ENCODE measurements at regions not wholly inside any gene's neighbourhood (a gene's known extent, or its start where the extent isn't known, plus 50 kb on each side); places are given as distances from the start of the nearest gene placed in this dataset.

GRCh38 chr16:79679334-79679733 lies 78.8 kb upstream of the MAF start:
- no peak overlapping the region for H3K9ac ChIP-seq (ENCODE audit: extremely low read depth, insufficient read length, low read length)

More at GRCh38 chr16:79679334-79679733, 78.8 kb upstream of the MAF start:
- H3K56ac ChIP-seq (ENCODE audit: insufficient read length, low read depth, low read length): no peak overlapping the region
- no peaks in the 10 kb centered on the region for H3K23me2 ChIP-seq (ENCODE audit: insufficient read length, low read depth, low read length, poor library complexity, severe bottlenecking)
- H3K14ac ChIP-seq (ENCODE audit: insufficient read depth, low read length): no peak overlapping the region
- no peak overlapping the region for H2AFZ ChIP-seq (ENCODE audit: low read length)
- no peak overlapping the region for H3K18ac ChIP-seq (ENCODE audit: insufficient read length, low read depth, low read length)
- H2BK12ac ChIP-seq (ENCODE audit: insufficient read length, low read depth, low read length): no peak overlapping the region
- WGBS (ENCODE audit: extremely low coverage, insufficient read length, low lambda C conversion rate): no CpG with 5 or more reads among the region's 1 CpG
- no peak overlapping the region for H2BK15ac ChIP-seq (ENCODE audit: low read depth, low read length)
- no peak overlapping the region for H3K27ac ChIP-seq (ENCODE audit: insufficient read length, low read depth, low read length)
- no peaks in the 10 kb centered on the region for H3K36me3 Mint-ChIP-seq (ENCODE audit: insufficient read depth in 1 of 3, low read depth in 3 of 3)
- H4K5ac ChIP-seq (ENCODE audit: insufficient read length, low read depth, low read length): no peak overlapping the region
- no peaks in the 10 kb centered on the region for H3K27me3 Mint-ChIP-seq (ENCODE audit: low read depth)
- no peaks in the 10 kb centered on the region for H3K4me1 Mint-ChIP-seq
- H2BK20ac ChIP-seq (ENCODE audit: low read depth, low read length, poor library complexity, severe bottlenecking): no peak overlapping the region
- no peak overlapping the region for H3K23ac ChIP-seq (ENCODE audit: insufficient read length, low read depth, low read length)
- H2AK5ac ChIP-seq (ENCODE audit: insufficient read length, low read length): no peak overlapping the region
- H2BK5ac ChIP-seq (ENCODE audit: insufficient read length, low read length): no peak overlapping the region
- H4K20me1 ChIP-seq (ENCODE audit: control insufficient read depth, insufficient read depth, insufficient read length): no peaks in the 10 kb centered on the region
- no peak overlapping the region for H4K8ac ChIP-seq (replicated peaks; ENCODE audit: insufficient read length, low read depth, low read length)
- no peak overlapping the region for H3K4me3 Mint-ChIP-seq
- no peak for TF ChIP-seq CTCF (conservative IDR thresholded peaks at IDR 0.05)
- H3K9me3 Mint-ChIP-seq: peaks cover 0 to 3% of the 10 kb centered on the region in 2 experiments; a peak in 2 of 5 replicates
- no peaks in the 10 kb centered on the region for H3K9me3 ChIP-seq (ENCODE audit: control insufficient read depth, low read depth, low read length)
- no peaks in the 10 kb centered on the region for H3K79me2 ChIP-seq (ENCODE audit: insufficient read depth, low read length)
- H3K27me3 ChIP-seq (ENCODE audit: insufficient read depth, low read length): no peaks in the 10 kb centered on the region
- no peaks in the 10 kb centered on the region for H3K4me1 ChIP-seq (ENCODE audit: insufficient read depth, low read length)
- no peak overlapping the region for H3T11ph ChIP-seq (ENCODE audit: low read length)
- H3K4ac ChIP-seq (ENCODE audit: low read depth, low read length): no peak overlapping the region
- H4K91ac ChIP-seq (ENCODE audit: insufficient read length, low read depth, low read length): no peak overlapping the region
- H3K79me1 ChIP-seq (ENCODE audit: insufficient read depth, low read depth, low read length, poor library complexity, severe bottlenecking): no peaks in the 10 kb centered on the region
- no peak overlapping the region for H2BK120ac ChIP-seq (ENCODE audit: low read depth, low read length, poor library complexity, severe bottlenecking)
- H3K4me2 ChIP-seq (ENCODE audit: insufficient read depth, insufficient read length, low read length): no peak overlapping the region
- H3K27ac Mint-ChIP-seq: no peak overlapping the region
- no peak for DNase-seq

Measured in H9 (cell line).